Osteoblast (primary cell): ENCODE measurements at regions not wholly inside any gene's neighbourhood (a gene's known extent, or its start where the extent isn't known, plus 50 kb on each side); places are given as distances from the start of the nearest gene placed in this dataset.

Source experiments
- DNase-seq: peaks from one replicate; pipeline ENCODE4 v3.0.0; 2011; ENCODE audit warnings: low spot score, mixed read lengths; ENCODE audit not compliant: insufficient read length; ENCODE audit errors: missing footprints
- H2AFZ ChIP-seq: 2 replicates; pipeline ENCODE4 v1.6.0; 2011; ENCODE audit warnings: mild to moderate bottlenecking, low read length
- H3K27ac ChIP-seq: 2 replicates; pipeline ENCODE4 v1.5.1; 2011; ENCODE audit warnings: mild to moderate bottlenecking, low read depth, low read length, moderate library complexity
- H3K27me3 ChIP-seq: 2 replicates; pipeline ENCODE4 v1.6.0; 2012; ENCODE audit warnings: mild to moderate bottlenecking, control low read depth, inconsistent platforms, low read length, moderate library complexity; ENCODE audit not compliant: insufficient read depth
- H3K36me3 ChIP-seq: 2 replicates; pipeline ENCODE4 v1.5.1; 2011; ENCODE audit warnings: mild to moderate bottlenecking, low read length, control low read depth, moderate library complexity; ENCODE audit not compliant: insufficient read depth
- H3K4me1 ChIP-seq: 2 replicates; pipeline ENCODE4 v1.5.1; 2011; ENCODE audit warnings: mild to moderate bottlenecking, low read length, control low read depth, moderate library complexity; ENCODE audit not compliant: insufficient read depth
- H3K4me2 ChIP-seq: 2 replicates; pipeline ENCODE4 v1.6.0; 2011; ENCODE audit warnings: mild to moderate bottlenecking, low read length; ENCODE audit not compliant: insufficient read depth
- H3K4me3 ChIP-seq: fragments of 200-600 bp; sonication (generic); 3 replicates; pipeline ENCODE4 v1.5.1; 2012; ENCODE audit warnings: mild to moderate bottlenecking, low read length, inconsistent platforms; ENCODE audit not compliant: insufficient read depth
- H3K79me2 ChIP-seq: 2 replicates; pipeline ENCODE4 v1.6.0; 2012; ENCODE audit warnings: mild to moderate bottlenecking, low read length, control low read depth, inconsistent platforms; ENCODE audit not compliant: insufficient read depth
- H3K9me3 ChIP-seq: 2 replicates; pipeline ENCODE4 v1.5.1; 2011; ENCODE audit warnings: low read depth, low read length, control low read depth
- H4K20me1 ChIP-seq: 2 replicates; pipeline ENCODE4 v1.6.0; 2012; ENCODE audit warnings: mild to moderate bottlenecking, low read length, control low read depth; ENCODE audit not compliant: insufficient read depth
- TF ChIP-seq, protein P1 (sequence below): IDR thresholded peaks from 2 replicates; pipeline ENCODE4 v1.5.1; 2011; ENCODE audit warnings: mild to moderate bottlenecking, low read depth, low read length, moderate library complexity; ENCODE audit errors: extremely low read depth

- Histone ChIP-seq H3K27ac (no peak overlapping the region), H3K79me2 (no peaks in the 10 kb centered on the region), H3K36me3 (no peaks in the 10 kb centered on the region), H3K4me2 (no peak overlapping the region), H3K9me3 (no peaks in the 10 kb centered on the region), H3K4me3 (no peak overlapping the region), H3K27me3 (peaks cover 25% of the 10 kb centered on the region), H4K20me1 (no peaks in the 10 kb centered on the region), H2AFZ (no peak overlapping the region), H3K4me1 (no peaks in the 10 kb centered on the region)
- TF ChIP-seq, protein P1, sequence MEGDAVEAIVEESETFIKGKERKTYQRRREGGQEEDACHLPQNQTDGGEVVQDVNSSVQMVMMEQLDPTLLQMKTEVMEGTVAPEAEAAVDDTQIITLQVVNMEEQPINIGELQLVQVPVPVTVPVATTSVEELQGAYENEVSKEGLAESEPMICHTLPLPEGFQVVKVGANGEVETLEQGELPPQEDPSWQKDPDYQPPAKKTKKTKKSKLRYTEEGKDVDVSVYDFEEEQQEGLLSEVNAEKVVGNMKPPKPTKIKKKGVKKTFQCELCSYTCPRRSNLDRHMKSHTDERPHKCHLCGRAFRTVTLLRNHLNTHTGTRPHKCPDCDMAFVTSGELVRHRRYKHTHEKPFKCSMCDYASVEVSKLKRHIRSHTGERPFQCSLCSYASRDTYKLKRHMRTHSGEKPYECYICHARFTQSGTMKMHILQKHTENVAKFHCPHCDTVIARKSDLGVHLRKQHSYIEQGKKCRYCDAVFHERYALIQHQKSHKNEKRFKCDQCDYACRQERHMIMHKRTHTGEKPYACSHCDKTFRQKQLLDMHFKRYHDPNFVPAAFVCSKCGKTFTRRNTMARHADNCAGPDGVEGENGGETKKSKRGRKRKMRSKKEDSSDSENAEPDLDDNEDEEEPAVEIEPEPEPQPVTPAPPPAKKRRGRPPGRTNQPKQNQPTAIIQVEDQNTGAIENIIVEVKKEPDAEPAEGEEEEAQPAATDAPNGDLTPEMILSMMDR: no peak
- no peak for DNase-seq
These were observed 149.9 kb downstream of the ASB1 start for GRCh38 chr2:238576674-238577073.

DNA sequence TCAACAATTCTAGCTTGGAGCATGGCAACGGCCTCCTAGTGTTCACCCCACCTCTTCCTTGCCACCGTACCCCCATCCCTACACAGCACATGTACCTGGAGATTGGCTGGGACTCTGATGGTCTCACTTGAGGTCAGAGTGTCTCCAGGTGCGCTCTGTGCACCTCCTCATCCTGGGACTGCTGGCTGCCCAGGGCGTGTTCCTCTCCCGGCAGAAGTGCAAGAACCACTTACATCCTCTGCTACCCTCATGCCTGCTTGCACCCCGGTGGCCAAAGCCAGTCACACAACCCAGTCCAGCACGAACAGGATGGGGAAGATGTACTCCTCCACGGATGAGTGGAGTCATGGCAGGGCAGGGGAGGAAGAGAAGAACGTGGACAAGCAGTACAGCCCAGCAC, 151.5 kb downstream of the ASB1 start:
- H3K79me2 ChIP-seq: no peaks in the 10 kb centered on the region
- H3K36me3 ChIP-seq: no peaks in the 10 kb centered on the region
- no peaks in the 10 kb centered on the region for H4K20me1 ChIP-seq
- peaks cover 25% of the 10 kb centered on the region for H3K27me3 ChIP-seq
- DNase-seq: no peak
- no peak overlapping the region for H2AFZ ChIP-seq
- TF ChIP-seq, protein P1: no peak
- H3K4me3 ChIP-seq: no peak overlapping the region
- H3K9me3 ChIP-seq: no peaks in the 10 kb centered on the region
- H3K4me1 ChIP-seq: no peaks in the 10 kb centered on the region
- H3K27ac ChIP-seq: no peak overlapping the region
- H3K4me2 ChIP-seq: no peak overlapping the region

DNA sequence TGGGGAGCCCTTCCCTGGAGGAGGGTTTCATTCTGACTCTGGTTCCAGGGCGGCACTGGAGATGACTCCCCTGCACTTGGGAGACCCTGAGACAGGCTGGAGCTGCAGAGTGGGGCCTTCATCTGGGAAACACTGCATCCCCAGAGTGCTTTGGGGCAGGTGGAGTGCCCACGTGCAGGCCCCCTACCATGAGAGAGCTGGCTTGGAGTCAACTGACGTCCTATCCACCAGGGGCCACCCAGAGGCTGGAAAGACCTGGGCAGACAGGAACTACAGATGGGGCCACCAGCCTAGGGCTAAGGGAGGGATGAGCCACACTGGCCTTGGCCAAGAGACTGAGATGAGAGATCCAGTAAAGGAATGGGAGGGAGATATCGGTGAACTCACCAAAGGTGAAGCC, 153.8 kb downstream of the ASB1 start:
- no peaks in the 10 kb centered on the region for H4K20me1 ChIP-seq
- H3K4me2 ChIP-seq: no peak overlapping the region
- H3K4me3 ChIP-seq: no peak overlapping the region
- H3K27ac ChIP-seq: no peak overlapping the region
- no peak overlapping the region for H2AFZ ChIP-seq
- H3K4me1 ChIP-seq: no peaks in the 10 kb centered on the region
- DNase-seq: no peak
- H3K79me2 ChIP-seq: no peaks in the 10 kb centered on the region
- H3K9me3 ChIP-seq: no peaks in the 10 kb centered on the region
- TF ChIP-seq, protein P1: no peak
- peaks cover 31% of the 10 kb centered on the region for H3K27me3 ChIP-seq
- no peaks in the 10 kb centered on the region for H3K36me3 ChIP-seq

DNA sequence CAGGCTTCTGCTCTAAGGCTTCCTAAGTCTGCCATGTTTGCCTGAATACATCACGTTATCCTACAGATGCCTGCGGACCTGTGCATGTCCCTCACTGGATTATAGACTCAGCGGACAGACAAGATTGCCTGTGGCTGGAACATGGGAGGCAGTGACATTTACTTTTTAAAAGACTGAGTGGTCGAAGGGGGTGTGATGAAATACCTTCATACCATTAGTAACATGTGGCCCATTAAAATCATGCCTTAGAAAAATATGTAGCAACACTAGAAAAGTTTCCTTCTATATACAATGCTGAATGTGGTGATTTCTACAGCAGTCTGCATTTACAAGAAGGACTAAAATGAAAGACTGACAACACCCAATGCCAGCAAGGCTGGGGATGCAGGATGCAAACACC, 154.4 kb downstream of the ASB1 start:
- Histone ChIP-seq H2AFZ (no peak overlapping the region), H3K4me3 (no peak overlapping the region), H3K4me2 (no peak overlapping the region), H4K20me1 (no peaks in the 10 kb centered on the region), H3K36me3 (no peaks in the 10 kb centered on the region), H3K27me3 (peaks cover 30% of the 10 kb centered on the region), H3K4me1 (no peaks in the 10 kb centered on the region), H3K79me2 (no peaks in the 10 kb centered on the region), H3K9me3 (no peaks in the 10 kb centered on the region), H3K27ac (no peak overlapping the region)
- TF ChIP-seq, protein P1: no peak
- no peak for DNase-seq
